Activated CD4-positive, alpha-beta T cell treated with anti-CD3 and anti-CD28 coated beads, Interleukin-2, amount 10 ng/mL, durations not matched to agents 24 days and 14 days (primary cell): ENCODE measurements at regions not wholly inside any gene's neighbourhood (a gene's known extent, or its start where the extent isn't known, plus 50 kb on each side); places are given as distances from the start of the nearest gene placed in this dataset.

Experiments
- DNase-seq: peaks from one replicate; pipeline ENCODE4 v3.0.0; 2022
- H3K27ac Mint-ChIP-seq: one replicate; pipeline ENCODE4 v1.8.0; 2022; ENCODE audit warnings: mild to moderate bottlenecking, mixed read lengths
- H3K27me3 Mint-ChIP-seq: one replicate; pipeline ENCODE4 v1.8.0; 2022; ENCODE audit warnings: mixed read lengths
- H3K36me3 Mint-ChIP-seq: one replicate; pipeline ENCODE4 v1.8.0; 2022; ENCODE audit warnings: low read depth, mild to moderate bottlenecking, mixed read lengths
- H3K4me1 Mint-ChIP-seq: one replicate; pipeline ENCODE4 v1.8.0; 2021; ENCODE audit warnings: mixed read lengths
- H3K4me3 Mint-ChIP-seq: one replicate; pipeline ENCODE4 v1.8.0; 2022; ENCODE audit warnings: mild to moderate bottlenecking, moderate library complexity, mixed read lengths
- H3K9me3 Mint-ChIP-seq: one replicate; pipeline ENCODE4 v1.8.0; 2021; ENCODE audit warnings: mixed read lengths
- intact Hi-C: fragments of 100-400 bp; cut with micrococcal nuclease; formaldehyde crosslinking; loops from one replicate; pipeline ENCODE4 v1.15.1; 2023

GRCh38 chr3:162338514-162338913 is 841.9 kb downstream of the OTOL1 start:
- intact Hi-C loops: no loop called here
- Mint-ChIP-seq H3K36me3 (no peaks in the 10 kb centered on the region), H3K27ac (no peak overlapping the region), H3K9me3 (no peaks in the 10 kb centered on the region), H3K4me1 (no peaks in the 10 kb centered on the region), H3K4me3 (no peak overlapping the region), H3K27me3 (no peaks in the 10 kb centered on the region)
- DNase-seq: no peak

- intact Hi-C loops: no loop called here
- H3K4me3 Mint-ChIP-seq: no peak overlapping the region
- H3K27ac Mint-ChIP-seq: no peak overlapping the region
- H3K27me3 Mint-ChIP-seq: no peaks in the 10 kb centered on the region
- H3K36me3 Mint-ChIP-seq: no peaks in the 10 kb centered on the region
- H3K9me3 Mint-ChIP-seq: no peaks in the 10 kb centered on the region
- no peak for DNase-seq
- H3K4me1 Mint-ChIP-seq: no peaks in the 10 kb centered on the region
These were observed 852.3 kb downstream of the OTOL1 start for GRCh38 chr3:162348912-162349311.

- no peak for DNase-seq
- H3K27me3 Mint-ChIP-seq: no peaks in the 10 kb centered on the region
- no peaks in the 10 kb centered on the region for H3K4me1 Mint-ChIP-seq
- intact Hi-C loops: no loop called here
- no peaks in the 10 kb centered on the region for H3K9me3 Mint-ChIP-seq
- no peak overlapping the region for H3K27ac Mint-ChIP-seq
- H3K36me3 Mint-ChIP-seq: no peaks in the 10 kb centered on the region
- H3K4me3 Mint-ChIP-seq: no peak overlapping the region
These were observed 856.8 kb downstream of the OTOL1 start for GRCh38 chr3:162353414-162353813.

- H3K4me1 Mint-ChIP-seq: no peaks in the 10 kb centered on the region
- no peaks in the 10 kb centered on the region for H3K9me3 Mint-ChIP-seq
- no peak overlapping the region for H3K27ac Mint-ChIP-seq
- no peak for DNase-seq
- intact Hi-C loops: no loop called here
- H3K36me3 Mint-ChIP-seq: no peaks in the 10 kb centered on the region
- H3K4me3 Mint-ChIP-seq: no peak overlapping the region
- H3K27me3 Mint-ChIP-seq: no peaks in the 10 kb centered on the region
These were observed 857.7 kb downstream of the OTOL1 start for GRCh38 chr3:162354356-162354755.

DNA sequence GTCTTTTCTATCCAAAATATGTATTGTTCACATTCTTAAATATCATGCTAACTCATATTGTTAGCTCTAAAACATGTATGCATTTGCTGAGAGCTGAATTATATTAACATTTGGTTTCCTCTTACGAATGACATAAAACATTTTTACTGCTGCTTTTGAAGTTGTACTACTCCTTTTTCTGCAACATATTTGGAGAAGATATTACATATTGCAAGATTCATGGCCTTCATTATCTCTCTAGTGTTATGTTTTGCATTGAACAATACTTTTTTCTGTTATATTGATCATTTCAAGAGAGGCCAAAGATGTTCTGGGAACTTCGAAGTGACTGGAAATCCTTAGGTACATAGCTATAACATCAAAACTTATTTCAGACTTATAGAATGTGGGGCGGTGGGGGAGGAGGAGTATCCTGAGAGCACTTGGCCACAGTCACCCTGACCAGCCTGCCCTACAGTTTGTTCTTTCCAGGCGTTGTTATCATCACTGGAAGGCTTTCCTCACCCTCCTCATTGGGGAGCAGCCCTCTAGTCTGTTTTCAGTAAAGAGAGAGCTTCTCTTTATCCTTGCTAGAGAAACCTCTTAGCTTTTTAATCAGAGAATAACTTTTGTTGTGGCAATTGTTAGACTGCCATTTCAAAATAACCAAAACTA is 868.6 kb downstream of the OTOL1 start:
- H3K4me3 Mint-ChIP-seq: no peak overlapping the region
- DNase-seq: no peak
- intact Hi-C loops: no loop called here
- no peak overlapping the region for H3K27ac Mint-ChIP-seq
- no peaks in the 10 kb centered on the region for H3K4me1 Mint-ChIP-seq
- H3K27me3 Mint-ChIP-seq: no peaks in the 10 kb centered on the region
- no peaks in the 10 kb centered on the region for H3K9me3 Mint-ChIP-seq
- no peaks in the 10 kb centered on the region for H3K36me3 Mint-ChIP-seq

- Mint-ChIP-seq H3K4me1 (no peaks in the 10 kb centered on the region), H3K27me3 (no peaks in the 10 kb centered on the region), H3K27ac (no peak overlapping the region), H3K36me3 (no peaks in the 10 kb centered on the region), H3K9me3 (no peaks in the 10 kb centered on the region), H3K4me3 (no peak overlapping the region)
- no peak for DNase-seq
- intact Hi-C loops: no loop called here
These were observed 869.7 kb downstream of the OTOL1 start for GRCh38 chr3:162366166-162366766.

DNA sequence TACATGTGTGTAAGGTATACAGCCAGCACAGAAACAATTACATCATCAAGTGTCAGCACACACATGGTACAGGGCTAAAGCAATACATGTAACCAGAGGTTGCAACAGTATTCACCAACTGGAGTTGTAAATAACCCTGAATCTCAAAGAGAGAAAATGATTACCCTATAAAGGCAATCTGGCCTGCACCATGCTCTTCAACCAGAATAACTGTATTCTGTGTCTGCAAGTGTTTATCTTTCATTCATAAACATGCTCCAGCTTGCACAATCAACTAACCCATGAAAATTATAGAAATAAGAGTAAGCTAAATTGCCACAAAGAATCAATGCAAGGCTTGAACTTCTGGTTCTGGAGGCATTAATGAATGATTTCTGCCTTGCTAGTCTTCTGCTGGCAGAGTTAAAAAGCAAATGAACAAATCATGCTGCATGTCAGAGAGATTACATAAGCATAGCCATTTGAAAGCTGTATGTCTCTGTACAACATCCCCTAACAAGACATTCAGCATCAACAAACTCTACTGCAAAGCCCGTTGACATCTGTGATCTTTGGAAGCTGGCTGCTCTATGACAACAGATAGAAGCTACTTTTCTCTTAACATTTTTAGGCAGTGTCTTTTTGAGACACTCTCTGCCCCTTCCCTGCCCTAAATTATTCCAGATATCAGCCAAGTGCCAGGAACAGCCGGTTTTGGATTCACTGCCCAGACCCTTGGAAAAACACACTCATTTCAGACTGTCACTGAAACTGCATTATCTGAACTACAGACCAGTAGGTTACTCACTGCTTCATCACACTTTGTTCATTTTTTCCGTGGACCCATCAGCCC is 871.0 kb downstream of the OTOL1 start:
- no peak for DNase-seq
- H3K27ac Mint-ChIP-seq: no peak overlapping the region
- no peaks in the 10 kb centered on the region for H3K36me3 Mint-ChIP-seq
- no peaks in the 10 kb centered on the region for H3K4me1 Mint-ChIP-seq
- H3K9me3 Mint-ChIP-seq: no peaks in the 10 kb centered on the region
- H3K27me3 Mint-ChIP-seq: no peaks in the 10 kb centered on the region
- intact Hi-C loops: no loop called here
- H3K4me3 Mint-ChIP-seq: no peak overlapping the region

- Mint-ChIP-seq H3K9me3 (no peaks in the 10 kb centered on the region), H3K4me1 (no peaks in the 10 kb centered on the region), H3K27ac (no peak overlapping the region), H3K36me3 (no peaks in the 10 kb centered on the region), H3K27me3 (no peaks in the 10 kb centered on the region), H3K4me3 (no peak overlapping the region)
- DNase-seq: no peak
- intact Hi-C loops: no loop called here
These were observed 871.8 kb downstream of the OTOL1 start for GRCh38 chr3:162368417-162368816.

- no peak for DNase-seq
- H3K4me3 Mint-ChIP-seq: no peak overlapping the region
- no peaks in the 10 kb centered on the region for H3K4me1 Mint-ChIP-seq
- no peaks in the 10 kb centered on the region for H3K9me3 Mint-ChIP-seq
- H3K36me3 Mint-ChIP-seq: no peaks in the 10 kb centered on the region
- no peak overlapping the region for H3K27ac Mint-ChIP-seq
- H3K27me3 Mint-ChIP-seq: no peaks in the 10 kb centered on the region
- intact Hi-C loops: no loop called here
These were observed 872.7 kb downstream of the OTOL1 start for GRCh38 chr3:162369306-162369705.

DNA sequence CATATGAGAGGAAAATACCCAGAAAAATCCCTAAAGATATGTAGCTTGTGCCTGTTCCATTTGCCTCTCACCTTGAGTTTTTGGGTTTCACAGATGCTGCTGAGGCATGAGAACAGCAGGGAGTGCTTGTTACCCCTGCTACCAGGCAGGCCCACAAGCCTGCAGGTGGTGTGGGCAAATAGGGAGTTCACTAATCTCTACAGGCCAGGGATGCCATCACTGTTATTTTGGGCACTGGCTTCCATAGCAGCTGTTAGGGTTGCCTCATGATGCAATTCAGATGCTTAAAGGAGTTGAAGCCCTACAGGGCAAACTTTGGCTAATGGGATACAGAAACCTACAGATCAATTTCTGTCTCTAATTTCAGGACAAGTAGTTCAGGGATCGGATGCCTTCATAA is 873.5 kb downstream of the OTOL1 start:
- DNase-seq: no peak
- Mint-ChIP-seq H3K4me1 (no peaks in the 10 kb centered on the region), H3K9me3 (no peaks in the 10 kb centered on the region), H3K36me3 (no peaks in the 10 kb centered on the region), H3K4me3 (no peak overlapping the region), H3K27me3 (no peaks in the 10 kb centered on the region), H3K27ac (no peak overlapping the region)
- intact Hi-C loops: no loop called here

GRCh38 chr3:162376761-162377160 is 880.2 kb downstream of the OTOL1 start:
- Mint-ChIP-seq H3K27me3 (no peaks in the 10 kb centered on the region), H3K27ac (no peak overlapping the region), H3K36me3 (no peaks in the 10 kb centered on the region), H3K9me3 (no peaks in the 10 kb centered on the region), H3K4me1 (no peaks in the 10 kb centered on the region), H3K4me3 (no peak overlapping the region)
- intact Hi-C loops: no loop called here
- no peak for DNase-seq

- no peak overlapping the region for H3K27ac Mint-ChIP-seq
- DNase-seq: no peak
- H3K36me3 Mint-ChIP-seq: no peaks in the 10 kb centered on the region
- intact Hi-C loops: no loop called here
- H3K27me3 Mint-ChIP-seq: no peaks in the 10 kb centered on the region
- no peaks in the 10 kb centered on the region for H3K4me1 Mint-ChIP-seq
- H3K9me3 Mint-ChIP-seq: no peaks in the 10 kb centered on the region
- H3K4me3 Mint-ChIP-seq: no peak overlapping the region
These were observed 881.0 kb downstream of the OTOL1 start for GRCh38 chr3:162377608-162378007.

DNA sequence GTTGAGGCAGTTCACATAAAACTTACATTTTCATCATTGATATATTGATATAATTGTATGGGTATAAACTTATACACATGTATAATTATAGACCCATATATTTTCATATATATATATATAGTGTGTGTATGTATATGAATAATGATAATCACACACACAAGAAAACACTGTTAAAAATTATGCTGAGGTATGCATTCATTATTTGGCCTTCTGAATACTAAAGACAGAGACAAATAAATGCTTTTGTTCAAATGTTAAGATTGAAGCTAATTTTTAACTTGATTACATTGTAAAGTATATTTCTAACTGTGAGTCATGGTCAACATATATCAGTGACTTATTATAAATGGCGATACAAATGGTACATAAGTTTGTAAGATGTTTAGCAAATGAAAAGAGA is 888.8 kb downstream of the OTOL1 start:
- Mint-ChIP-seq H3K36me3 (no peaks in the 10 kb centered on the region), H3K4me3 (no peak overlapping the region), H3K27me3 (no peaks in the 10 kb centered on the region), H3K9me3 (no peaks in the 10 kb centered on the region), H3K4me1 (no peaks in the 10 kb centered on the region), H3K27ac (no peak overlapping the region)
- intact Hi-C loops: no loop called here
- no peak for DNase-seq

- no peak for DNase-seq
- no peak overlapping the region for H3K27ac Mint-ChIP-seq
- H3K4me3 Mint-ChIP-seq: no peak overlapping the region
- H3K27me3 Mint-ChIP-seq: no peaks in the 10 kb centered on the region
- no peaks in the 10 kb centered on the region for H3K4me1 Mint-ChIP-seq
- H3K36me3 Mint-ChIP-seq: no peaks in the 10 kb centered on the region
- intact Hi-C loops: no loop called here
- H3K9me3 Mint-ChIP-seq: no peaks in the 10 kb centered on the region
These were observed 894.3 kb downstream of the OTOL1 start for GRCh38 chr3:162390891-162391290.
